Activated naive CD4-positive, alpha-beta T cell treated with anti-CD3 and anti-CD28 coated beads for 36 hours (primary cell): ENCODE measurements at regions not wholly inside any gene's neighbourhood (a gene's known extent, or its start where the extent isn't known, plus 50 kb on each side); places are given as distances from the start of the nearest gene placed in this dataset.

Experiments used
- CTCF ChIA-PET: fragments of 350-600 bp; sonication (Branson Sonifier 250); formaldehyde crosslinking; loops from one replicate; lab custom pipeline; 2021; ENCODE audit warnings: antibody characterized with exemption; lab: Charles Lee
- DNase-seq: peaks from one replicate; pipeline ENCODE4 v3.0.0-alpha.2; 2020
- H3K27ac Mint-ChIP-seq: one replicate; pipeline ENCODE4 v1.8.0; 2021; ENCODE audit warnings: mild to moderate bottlenecking, mixed read lengths
- H3K27me3 Mint-ChIP-seq: one replicate; pipeline ENCODE4 v1.8.0; 2021; ENCODE audit warnings: low read depth, mixed read lengths
- H3K36me3 Mint-ChIP-seq: one replicate; pipeline ENCODE4 v1.8.0; 2021; ENCODE audit warnings: low read depth, mixed read lengths
- H3K4me1 Mint-ChIP-seq: one replicate; pipeline ENCODE4 v1.8.0; 2021; ENCODE audit warnings: low read depth, mixed read lengths
- H3K4me3 Mint-ChIP-seq: one replicate; pipeline ENCODE4 v1.8.0; 2021; ENCODE audit warnings: mild to moderate bottlenecking, moderate library complexity, mixed read lengths
- H3K9me3 Mint-ChIP-seq: one replicate; pipeline ENCODE4 v1.8.0; 2021; ENCODE audit warnings: mixed read lengths
- intact Hi-C: fragments of 100-400 bp; cut with micrococcal nuclease; formaldehyde crosslinking; loops from one replicate; pipeline ENCODE4 v1.15.1; 2023

DNA sequence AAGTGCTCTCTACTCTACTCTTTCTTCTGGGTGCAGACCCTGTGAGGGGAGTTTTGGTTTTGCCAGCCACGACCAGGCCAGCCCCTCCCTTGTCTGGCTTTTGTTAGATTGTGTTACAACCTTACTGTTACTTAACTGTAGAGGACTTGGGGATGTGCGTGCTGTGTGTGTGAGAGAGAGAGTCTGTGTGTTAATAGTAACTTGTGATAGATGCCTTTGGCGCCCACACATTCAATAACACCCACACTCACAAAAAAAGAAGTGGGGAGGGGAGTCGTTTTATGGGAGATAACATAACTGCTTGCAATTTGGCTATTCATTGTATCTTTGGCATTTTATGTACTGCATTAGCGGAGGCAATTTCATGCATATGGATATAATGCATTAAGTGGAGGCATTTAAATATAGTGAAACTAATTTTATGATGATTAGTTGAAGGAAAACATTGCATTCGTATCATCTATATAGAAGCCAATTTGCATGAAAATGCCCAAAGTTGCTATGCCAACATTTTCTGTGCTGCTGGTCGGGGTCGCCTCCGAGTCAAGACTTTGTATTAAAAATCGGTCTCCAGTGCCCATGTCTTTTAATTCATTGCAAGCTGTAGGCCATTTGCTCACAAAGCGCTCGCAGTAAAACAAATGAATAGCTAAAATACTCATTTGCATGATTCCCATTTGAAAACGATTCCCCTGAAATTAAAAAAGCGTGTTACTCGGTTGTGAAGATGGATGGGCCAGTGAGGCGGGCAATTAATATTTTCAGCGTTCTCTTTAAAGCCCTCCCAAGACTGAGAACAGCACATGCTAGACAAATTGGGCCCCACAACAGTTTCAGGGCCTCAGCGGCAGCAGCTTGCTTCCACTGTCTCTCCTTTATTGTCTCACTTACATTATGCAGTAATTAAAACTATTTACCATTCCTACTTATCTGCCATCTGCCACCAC lies 158.5 kb upstream of the SMAD3 start:
- H3K36me3 Mint-ChIP-seq = no peaks in the 10 kb centered on the region
- no peak for DNase-seq
- no peaks in the 10 kb centered on the region for H3K27me3 Mint-ChIP-seq
- CTCF ChIA-PET = interaction anchor here (0.6 kb wide), 1 partner anchor 375 kb away, joined by 4 read pairs; no protein-coding TSS in a partner anchor
- no peaks in the 10 kb centered on the region for H3K9me3 Mint-ChIP-seq
- no peak overlapping the region for H3K4me3 Mint-ChIP-seq
- intact Hi-C loops = no loop called here
- H3K27ac Mint-ChIP-seq = no peak overlapping the region
- H3K4me1 Mint-ChIP-seq = peaks cover 8% of the 10 kb centered on the region

DNA sequence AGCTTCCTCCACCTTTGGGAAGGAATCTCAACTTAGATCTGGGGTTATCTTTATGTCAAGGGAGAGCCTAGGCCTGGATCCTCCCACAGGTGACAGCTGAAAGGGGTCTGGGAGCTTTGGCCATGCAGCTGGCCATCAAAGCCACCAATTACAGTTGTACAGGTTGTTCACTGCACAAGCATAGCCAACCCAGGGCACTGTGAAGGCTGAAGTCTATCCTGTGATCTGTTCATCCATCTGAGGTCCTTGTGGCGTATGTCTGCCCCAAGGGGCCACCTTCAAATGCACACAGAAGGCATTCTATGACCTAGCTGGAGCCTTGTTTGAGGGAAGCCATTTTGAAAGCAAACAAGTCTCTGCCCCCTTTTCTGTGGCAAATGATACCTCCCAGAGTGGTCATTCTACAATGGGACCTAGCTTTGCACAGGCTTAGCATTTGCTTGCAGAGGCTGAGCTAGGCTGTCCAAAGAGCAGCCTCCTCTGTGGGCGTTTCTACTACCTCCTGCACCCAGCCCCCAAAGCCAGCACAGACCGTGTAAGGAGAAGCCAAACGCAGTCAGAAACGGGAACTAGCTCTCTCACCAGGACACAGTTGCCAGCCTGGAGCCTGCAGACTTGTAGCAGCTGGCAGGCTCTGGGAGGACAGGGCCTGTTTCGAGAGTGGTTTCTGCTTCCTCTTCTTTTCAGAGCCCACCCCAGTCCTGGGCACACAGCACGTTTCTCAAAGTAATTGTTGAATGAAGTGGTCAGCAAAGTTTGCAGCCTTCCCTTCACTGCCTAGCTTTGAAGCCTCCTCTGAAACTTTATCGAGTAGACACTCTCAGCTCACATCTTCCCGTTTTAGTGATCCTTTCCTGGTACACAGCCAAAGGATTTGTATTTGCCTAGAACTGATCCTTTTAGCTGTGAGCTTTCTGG lies 157.3 kb upstream of the SMAD3 start:
- Mint-ChIP-seq H3K27ac (no peak overlapping the region), H3K4me1 (peaks cover 18% of the 10 kb centered on the region), H3K9me3 (no peaks in the 10 kb centered on the region), H3K4me3 (no peak overlapping the region), H3K36me3 (no peaks in the 10 kb centered on the region), H3K27me3 (no peaks in the 10 kb centered on the region)
- DNase-seq = no peak
- CTCF ChIA-PET = interaction anchor here (0.5 to 1.5 kb wide), 6 partner anchors 12 to 496 kb away, joined by 3 to 5 read pairs (median 4); no protein-coding TSS in a partner anchor
- intact Hi-C loops = no loop called here

DNA sequence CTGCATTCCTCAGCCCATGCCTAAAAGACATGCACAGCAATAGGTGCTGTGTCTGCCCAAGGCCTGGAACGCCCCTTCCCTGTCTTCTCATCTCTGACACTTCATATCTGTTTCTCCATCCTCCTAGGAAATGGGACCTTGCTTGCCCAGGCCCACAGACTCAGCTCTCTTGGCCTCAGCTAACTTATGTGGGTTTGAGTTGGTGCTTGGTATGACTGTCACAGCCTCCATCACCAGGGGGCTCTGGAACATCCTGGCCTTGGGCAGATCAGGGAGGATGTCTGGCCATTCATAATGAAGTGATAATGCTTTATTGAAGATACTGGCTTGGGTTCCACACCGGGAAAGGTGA lies 156.7 kb upstream of the SMAD3 start:
- Mint-ChIP-seq H3K4me3 (no peak overlapping the region), H3K36me3 (no peaks in the 10 kb centered on the region), H3K4me1 (peaks cover 18% of the 10 kb centered on the region), H3K27ac (no peak overlapping the region), H3K9me3 (no peaks in the 10 kb centered on the region), H3K27me3 (no peaks in the 10 kb centered on the region)
- CTCF ChIA-PET = interaction anchor here (0.5 to 1.5 kb wide), 5 partner anchors 11 to 495 kb away, joined by 3 to 5 read pairs (median 4); no protein-coding TSS in a partner anchor
- no peak for DNase-seq
- intact Hi-C loops = no loop called here

DNA sequence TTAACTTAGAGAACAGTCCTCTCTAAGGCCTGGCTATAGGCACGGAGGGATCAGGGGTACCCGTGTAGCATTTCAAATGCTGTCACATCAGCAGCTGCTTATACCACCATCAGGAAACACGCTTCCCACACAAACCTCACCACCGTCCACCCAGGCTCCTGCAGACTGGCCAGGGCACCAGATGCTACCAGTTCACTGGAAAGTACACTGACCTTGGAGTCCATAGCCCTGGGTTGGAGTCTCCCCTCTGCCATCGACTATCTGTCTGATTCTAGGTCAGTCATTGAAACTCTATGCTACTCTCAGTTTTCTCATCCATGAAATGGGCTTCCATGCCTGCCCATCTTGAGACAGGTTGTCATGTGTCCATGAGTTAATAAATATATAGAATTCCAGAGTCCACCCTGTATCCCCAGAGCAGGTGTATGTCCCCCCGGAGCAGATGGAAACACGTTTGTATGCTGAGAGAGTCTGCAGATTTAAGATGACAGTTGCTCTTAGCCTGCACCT lies 156.0 kb upstream of the SMAD3 start:
- Mint-ChIP-seq H3K27me3 (no peaks in the 10 kb centered on the region), H3K36me3 (no peaks in the 10 kb centered on the region), H3K9me3 (no peaks in the 10 kb centered on the region), H3K27ac (no peak overlapping the region), H3K4me1 (peaks cover 16% of the 10 kb centered on the region), H3K4me3 (no peak overlapping the region)
- CTCF ChIA-PET = interaction anchor here (1.5 kb wide), 2 partner anchors 29 to 58 kb away, joined by 5 read pairs; no protein-coding TSS in a partner anchor
- no peak for DNase-seq
- intact Hi-C loops = no loop called here

DNA sequence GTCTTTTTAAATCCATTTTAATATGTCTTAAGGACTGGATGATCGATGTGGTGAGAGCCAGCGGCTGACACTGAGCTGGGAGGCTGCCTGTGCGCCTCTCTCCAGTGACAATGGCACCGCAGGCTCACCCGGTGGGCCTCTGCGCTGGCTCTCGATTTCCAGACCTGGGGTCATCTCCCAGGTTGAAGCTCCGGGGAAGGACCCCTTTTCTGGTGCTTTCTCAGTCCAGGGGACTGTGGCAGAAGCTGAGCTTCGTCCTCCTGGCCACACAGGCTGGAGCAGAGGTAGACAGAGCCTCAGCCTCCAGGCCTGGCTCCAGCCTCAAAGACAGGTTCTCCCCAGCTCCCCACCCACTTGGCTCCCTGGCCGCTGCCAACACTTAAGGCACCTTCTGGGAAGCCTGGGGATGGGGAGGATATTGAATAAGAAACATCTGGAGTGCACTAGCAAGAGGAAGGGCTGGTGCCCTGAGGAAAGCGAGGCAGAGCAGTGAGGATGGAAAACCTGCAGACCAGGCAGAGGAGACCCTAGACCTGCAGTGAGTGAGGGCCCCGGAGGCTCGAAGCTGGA lies 154.2 kb upstream of the SMAD3 start:
- CTCF ChIA-PET = interaction anchor here (0.6 to 1.8 kb wide), 6 partner anchors 8 to 443 kb away, joined by 3 to 17 read pairs (median 4); no protein-coding TSS in a partner anchor
- Mint-ChIP-seq H3K4me3 (no peak overlapping the region), H3K4me1 (peaks cover 16% of the 10 kb centered on the region), H3K27ac (no peak overlapping the region), H3K27me3 (peaks cover 2% of the 10 kb centered on the region), H3K36me3 (no peaks in the 10 kb centered on the region), H3K9me3 (no peaks in the 10 kb centered on the region)
- intact Hi-C loops = no loop called here
- DNase-seq = no peak

DNA sequence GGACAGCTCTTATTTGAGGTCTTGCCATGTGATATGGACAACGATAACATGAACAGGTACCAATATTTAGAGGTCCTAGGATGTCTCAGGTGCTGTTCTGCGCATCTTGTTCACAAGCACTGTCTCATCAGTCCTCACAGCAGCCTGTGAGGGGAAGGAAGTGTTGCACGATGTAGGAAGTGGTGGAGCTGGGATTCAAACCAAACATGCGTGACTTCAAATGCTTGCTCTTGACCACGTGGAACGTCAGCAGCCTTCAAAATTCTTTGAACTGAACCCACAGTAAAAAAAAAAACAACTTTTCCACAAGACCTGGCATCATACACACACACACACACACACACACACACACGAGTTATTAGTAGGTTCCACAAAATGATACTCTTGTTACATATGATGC lies 153.4 kb upstream of the SMAD3 start:
- Mint-ChIP-seq H3K27ac (no peak overlapping the region), H3K36me3 (peaks cover 2% of the 10 kb centered on the region), H3K27me3 (peaks cover 2% of the 10 kb centered on the region), H3K4me1 (peaks cover 16% of the 10 kb centered on the region), H3K4me3 (no peak overlapping the region), H3K9me3 (no peaks in the 10 kb centered on the region)
- intact Hi-C loops = no loop called here
- DNase-seq = peak; percentile 48
- CTCF ChIA-PET = interaction anchor here (0.6 to 1.8 kb wide), 6 partner anchors 9 to 374 kb away, joined by 3 to 17 read pairs (median 4); no protein-coding TSS in a partner anchor

DNA sequence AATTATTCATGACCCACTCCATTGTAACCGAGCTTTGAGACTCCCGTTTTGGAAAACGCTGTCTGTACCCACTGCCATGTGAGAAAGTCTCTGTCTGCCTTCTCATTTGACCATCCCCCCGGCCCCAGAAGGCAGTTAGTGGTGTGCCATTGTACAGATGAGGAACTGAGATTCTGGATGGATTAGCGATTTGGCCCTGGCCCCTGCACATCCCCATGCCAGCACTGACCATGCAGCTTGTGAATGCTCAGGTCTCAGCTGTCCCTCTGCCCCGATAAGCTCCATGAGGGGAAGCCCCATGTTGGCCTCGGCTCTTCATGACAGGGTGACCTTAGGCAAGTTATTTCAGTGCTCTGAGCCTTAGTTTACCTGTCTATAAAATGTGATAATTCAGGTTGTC lies 153.0 kb upstream of the SMAD3 start:
- CTCF ChIA-PET = interaction anchor here (1.8 kb wide), 1 partner anchor 9 kb away, joined by 17 read pairs; no protein-coding TSS in a partner anchor
- peaks cover 16% of the 10 kb centered on the region for H3K4me1 Mint-ChIP-seq
- DNase-seq = no peak

DNA sequence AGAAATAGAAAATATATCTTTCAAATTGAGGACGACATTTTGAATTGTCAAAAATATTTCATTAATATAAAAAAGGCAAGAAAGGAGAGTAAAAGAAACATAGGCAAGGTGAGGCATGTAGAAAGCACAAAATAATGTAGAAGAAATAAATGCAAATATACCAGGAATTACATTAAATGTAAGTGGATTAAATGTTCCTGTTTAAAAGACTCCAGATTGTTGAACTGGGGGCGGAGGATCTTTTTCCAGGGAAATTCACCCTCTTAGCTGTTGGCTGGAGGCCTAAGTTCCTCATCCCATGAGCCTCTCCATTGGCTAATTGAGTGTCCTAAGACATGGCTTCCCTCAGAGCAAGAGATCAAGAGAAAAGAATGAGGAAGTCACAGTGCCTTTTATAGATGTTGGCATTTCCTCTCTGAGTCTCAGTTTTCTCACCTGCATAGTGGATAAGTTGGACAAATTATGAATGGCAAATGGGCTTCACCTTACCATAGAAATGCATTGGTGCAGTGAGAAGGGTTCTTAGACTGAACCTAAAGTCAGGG lies 147.4 kb upstream of the SMAD3 start:
- H3K4me1 Mint-ChIP-seq = no peaks in the 10 kb centered on the region

More for the DNA sequence above, 153.0 kb upstream of the SMAD3 start:
- Mint-ChIP-seq H3K27me3 (peaks cover 2% of the 10 kb centered on the region), H3K9me3 (no peaks in the 10 kb centered on the region), H3K27ac (no peak overlapping the region), H3K4me3 (no peak overlapping the region), H3K36me3 (peaks cover 2% of the 10 kb centered on the region)
- intact Hi-C loops = no loop called here

DNA sequence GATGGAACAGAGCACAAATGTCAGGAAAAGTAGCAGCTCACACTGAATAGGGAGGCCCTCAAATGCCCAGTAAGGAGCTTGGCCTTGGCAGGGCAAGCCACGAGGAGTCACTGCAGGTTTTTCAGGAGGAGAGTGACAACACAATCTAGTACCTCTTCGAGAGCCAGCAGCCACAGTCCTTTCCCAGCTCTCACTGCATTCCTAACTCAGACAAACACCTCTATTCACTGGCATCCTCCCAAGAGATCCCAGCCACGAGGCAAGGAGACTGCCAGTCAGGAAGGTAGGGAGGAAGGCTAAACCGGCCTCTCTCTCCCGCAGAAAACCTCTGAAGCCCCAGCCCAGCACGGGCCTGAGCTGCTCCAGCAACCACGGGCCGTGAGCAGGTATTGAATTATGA lies 146.0 kb upstream of the SMAD3 start:
- DNase-seq = no peak
- H3K9me3 Mint-ChIP-seq = peaks cover 13% of the 10 kb centered on the region
- CTCF ChIA-PET = interaction anchor here (0.6 to 1.5 kb wide), 6 partner anchors 11 to 69 kb away, joined by 3 to 5 read pairs (median 4); no protein-coding TSS in a partner anchor
- H3K4me1 Mint-ChIP-seq = no peaks in the 10 kb centered on the region
- peaks cover 2% of the 10 kb centered on the region for H3K36me3 Mint-ChIP-seq
- H3K4me3 Mint-ChIP-seq = no peak overlapping the region
- no peak overlapping the region for H3K27ac Mint-ChIP-seq
- intact Hi-C loops = no loop called here
- peaks cover 7% of the 10 kb centered on the region for H3K27me3 Mint-ChIP-seq

More for the DNA sequence above, 147.4 kb upstream of the SMAD3 start:
- H3K4me3 Mint-ChIP-seq = no peak overlapping the region
- peaks cover 2% of the 10 kb centered on the region for H3K36me3 Mint-ChIP-seq
- peaks cover 7% of the 10 kb centered on the region for H3K27me3 Mint-ChIP-seq
- no peak for DNase-seq
- no peak overlapping the region for H3K27ac Mint-ChIP-seq
- intact Hi-C loops = no loop called here
- CTCF ChIA-PET = interaction anchor here (1.0 to 1.2 kb wide), 3 partner anchors 14 to 15 kb away, joined by 4 to 7 read pairs (median 5); no protein-coding TSS in a partner anchor
- peaks cover 9% of the 10 kb centered on the region for H3K9me3 Mint-ChIP-seq

DNA sequence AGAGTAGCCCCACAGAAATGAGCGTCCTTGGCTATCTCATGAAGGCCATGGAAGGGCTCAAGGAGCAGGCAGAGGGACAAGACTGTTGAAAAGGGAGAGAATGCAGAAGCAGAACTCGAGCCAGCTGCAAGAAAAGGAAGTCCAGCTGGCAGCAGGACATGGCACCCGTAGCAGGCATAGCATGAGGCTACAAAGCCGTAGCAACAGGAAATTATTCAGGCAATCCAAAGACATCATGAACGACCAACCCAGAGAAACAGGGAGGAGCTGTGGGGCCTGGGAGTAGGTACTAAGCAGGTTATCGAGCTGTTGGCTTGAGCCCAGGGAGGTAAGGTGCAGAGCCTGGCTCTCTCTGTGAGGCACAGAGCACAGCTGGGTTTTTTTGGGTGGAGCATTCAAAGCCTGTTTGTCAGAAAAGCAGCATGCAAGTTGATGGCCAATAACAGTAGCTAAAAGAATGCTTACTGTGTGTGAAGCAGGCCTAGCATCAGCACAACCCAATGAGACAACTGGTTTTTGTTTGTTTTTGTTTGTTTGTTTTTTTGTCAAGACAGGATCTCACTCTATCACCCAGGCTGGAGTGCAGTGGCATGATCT lies 144.0 kb upstream of the SMAD3 start:
- peaks cover 13% of the 10 kb centered on the region for H3K9me3 Mint-ChIP-seq
- CTCF ChIA-PET = interaction anchor here (0.6 to 1.7 kb wide), 9 partner anchors 10 to 523 kb away, joined by 3 to 6 read pairs (median 3); no protein-coding TSS in a partner anchor
- peaks cover 5% of the 10 kb centered on the region for H3K27me3 Mint-ChIP-seq
- intact Hi-C loops = no loop called here
- H3K36me3 Mint-ChIP-seq = peaks cover 2% of the 10 kb centered on the region
- no peak overlapping the region for H3K27ac Mint-ChIP-seq
- DNase-seq = no peak
- no peak overlapping the region for H3K4me3 Mint-ChIP-seq
- no peaks in the 10 kb centered on the region for H3K4me1 Mint-ChIP-seq

DNA sequence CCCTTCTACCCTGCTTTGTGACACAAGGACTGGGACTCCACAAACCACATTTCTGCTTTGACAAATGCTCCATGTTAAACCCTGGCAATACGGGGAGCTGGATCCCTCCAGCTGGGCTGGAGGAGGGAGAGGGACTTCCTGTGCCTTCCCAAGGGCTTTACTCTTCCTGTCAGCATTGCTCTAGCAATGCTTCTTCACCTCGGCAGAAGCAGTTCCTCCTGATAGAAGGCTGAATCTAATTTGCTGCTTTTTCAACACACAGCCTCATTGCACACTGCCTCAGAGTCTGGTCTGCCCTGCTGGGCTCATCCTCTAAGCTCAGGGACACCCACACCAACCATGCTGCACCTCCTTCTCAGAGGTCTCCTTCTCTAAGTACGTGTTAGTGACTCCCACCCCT lies 142.8 kb upstream of the SMAD3 start:
- Mint-ChIP-seq H3K27ac (no peak overlapping the region), H3K4me1 (no peaks in the 10 kb centered on the region), H3K27me3 (peaks cover 5% of the 10 kb centered on the region), H3K9me3 (peaks cover 13% of the 10 kb centered on the region), H3K36me3 (no peaks in the 10 kb centered on the region), H3K4me3 (no peak overlapping the region)
- no peak for DNase-seq
- intact Hi-C loops = no loop called here
- CTCF ChIA-PET = interaction anchor here (0.6 to 1.7 kb wide), 6 partner anchors 11 to 24 kb away, joined by 3 to 5 read pairs (median 4); no protein-coding TSS in a partner anchor
